Skeletal muscle tissue (tissue), 3 donors: ENCODE measurements at regions not wholly inside any gene's neighbourhood (a gene's known extent, or its start where the extent isn't known, plus 50 kb on each side); places are given as distances from the start of the nearest gene placed in this dataset.

Experiments
- H3K27ac ChIP-seq: one replicate; pipeline ENCODE4 v1.7.0; 2013; ENCODE audit warnings: mild to moderate bottlenecking, low read depth, low read length, inconsistent platforms
- H3K27me3 ChIP-seq, 3 donors: one replicate each; pipeline ENCODE4 v1.7.0; 2013; ENCODE audit warnings: low read length in 3 of 3; ENCODE audit not compliant: control insufficient read depth in 3 of 3, insufficient read depth in 3 of 3
- H3K36me3 ChIP-seq, 3 donors: one replicate each; pipeline ENCODE4 v1.7.0; 2013; ENCODE audit warnings: low read length in 3 of 3; ENCODE audit not compliant: control insufficient read depth in 3 of 3, insufficient read depth in 3 of 3
- H3K4me1 ChIP-seq, 3 donors: one replicate each; pipeline ENCODE4 v1.7.0; 2013; ENCODE audit warnings: low read length in 3 of 3, mild to moderate bottlenecking in 3 of 3; ENCODE audit not compliant: control insufficient read depth in 3 of 3, insufficient read depth in 3 of 3
- H3K4me3 ChIP-seq, 3 donors: one replicate each; pipeline ENCODE4 v1.7.0; 2013; ENCODE audit warnings: low read length in 3 of 3
- H3K9ac ChIP-seq, 3 donors: one replicate each; pipeline ENCODE4 v1.7.0; 2013; ENCODE audit warnings: low read length in 3 of 3, mild to moderate bottlenecking in 3 of 3, moderate library complexity in 2 of 3, low read depth in 1 of 3
- H3K9me3 ChIP-seq, 3 donors: one replicate each; pipeline ENCODE4 v1.7.0; 2013; ENCODE audit warnings: low read length in 3 of 3; ENCODE audit not compliant: control insufficient read depth in 3 of 3
- donor health status: Osteomylitis.

DNA sequence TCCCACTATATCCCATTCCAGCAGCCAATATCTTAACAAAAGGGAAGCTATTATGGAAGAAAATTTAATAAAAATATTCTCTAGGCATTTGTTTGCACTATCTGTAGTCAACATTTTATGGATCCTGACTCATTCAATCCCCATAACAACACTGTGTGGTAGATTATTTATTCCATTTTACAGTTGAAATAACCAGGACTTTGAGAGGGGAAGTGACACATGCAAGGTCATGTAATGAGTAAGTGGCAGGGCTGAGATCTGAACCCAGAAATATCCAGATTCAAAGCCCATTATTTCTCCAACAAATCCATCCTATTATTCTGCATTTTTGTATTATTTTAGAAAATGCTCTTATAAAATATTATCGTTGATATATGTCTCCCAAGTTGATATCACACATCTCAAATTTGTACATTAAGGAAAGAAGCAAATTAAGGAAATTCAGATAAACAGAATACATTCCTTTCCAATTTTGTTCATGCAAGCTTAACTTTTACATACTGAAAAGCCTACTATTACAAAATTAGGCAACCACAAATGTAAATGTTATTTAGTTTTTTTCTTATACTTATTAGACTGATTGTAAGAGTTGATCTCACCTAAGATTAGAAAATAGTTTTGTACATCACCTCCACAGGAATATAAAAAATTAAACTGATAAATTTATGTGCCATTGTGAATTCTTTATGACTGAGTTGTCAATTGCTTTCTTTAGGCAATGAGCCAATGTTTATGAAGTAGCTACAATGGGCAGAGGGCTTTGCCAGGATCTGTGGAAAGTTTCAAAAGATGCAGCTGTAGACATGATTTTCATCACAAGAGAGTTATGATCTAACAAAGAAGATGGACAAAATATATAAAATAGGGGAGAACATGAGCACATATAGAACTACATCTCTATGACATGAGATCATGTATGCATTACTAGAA lies 55.1 kb upstream of the E2F7 start:
- Histone ChIP-seq H3K36me3 (no peaks in the 10 kb centered on the region), H3K9me3 (no peaks in the 10 kb centered on the region), H3K4me3 (no peak overlapping the region), H3K27me3 (no peaks in the 10 kb centered on the region), H3K27ac (no peak overlapping the region), H3K4me1 (no peaks in the 10 kb centered on the region), H3K9ac (no peak overlapping the region)

DNA sequence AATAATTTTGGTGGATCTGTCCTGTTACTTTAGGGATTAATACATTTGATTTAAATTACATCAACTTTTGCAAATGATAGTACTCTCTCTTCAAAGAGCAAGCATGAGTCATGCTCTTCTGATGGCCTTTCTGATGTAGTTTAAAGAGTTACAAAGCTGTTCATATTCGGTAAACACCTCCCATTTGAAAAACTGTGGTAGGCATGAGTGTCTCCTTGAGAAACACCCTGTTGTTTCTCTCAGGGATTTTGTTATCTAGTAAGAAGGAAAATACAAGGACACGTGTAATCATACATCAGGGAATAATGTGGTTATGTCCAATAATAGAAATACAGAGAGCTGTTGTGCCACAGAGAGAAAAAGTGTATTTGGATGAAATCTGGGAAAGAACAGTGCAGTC lies 53.3 kb upstream of the E2F7 start:
- Histone ChIP-seq H3K27ac (no peak overlapping the region), H3K4me1 (no peaks in the 10 kb centered on the region), H3K9ac (no peak overlapping the region), H3K4me3 (no peak overlapping the region), H3K9me3 (no peaks in the 10 kb centered on the region), H3K36me3 (no peaks in the 10 kb centered on the region), H3K27me3 (no peaks in the 10 kb centered on the region)

DNA sequence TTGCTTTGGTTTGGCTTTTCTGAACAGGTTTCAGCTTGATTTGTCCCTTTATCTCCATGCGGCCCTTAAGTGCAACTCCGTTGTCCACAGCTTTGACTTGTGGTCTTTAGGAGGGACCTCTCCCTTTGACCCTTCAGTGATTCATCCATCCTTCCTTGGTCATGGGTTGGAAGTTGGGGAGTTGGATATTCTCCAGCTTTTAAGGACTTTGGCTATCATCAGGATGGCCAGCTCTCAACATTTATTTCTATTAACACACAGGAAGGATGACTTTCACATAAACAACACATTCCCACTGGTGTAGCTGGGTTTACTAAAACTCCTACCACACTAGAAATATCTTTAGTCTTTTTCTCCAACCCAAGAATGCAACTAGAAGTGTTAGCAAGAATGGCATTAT lies 50.9 kb upstream of the E2F7 start:
- no peaks in the 10 kb centered on the region for H3K9me3 ChIP-seq
- H3K27me3 ChIP-seq, result no peaks in the 10 kb centered on the region
- no peak overlapping the region for H3K9ac ChIP-seq
- H3K4me3 ChIP-seq, result no peak overlapping the region
- no peak overlapping the region for H3K27ac ChIP-seq
- no peaks in the 10 kb centered on the region for H3K4me1 ChIP-seq
- no peaks in the 10 kb centered on the region for H3K36me3 ChIP-seq

DNA sequence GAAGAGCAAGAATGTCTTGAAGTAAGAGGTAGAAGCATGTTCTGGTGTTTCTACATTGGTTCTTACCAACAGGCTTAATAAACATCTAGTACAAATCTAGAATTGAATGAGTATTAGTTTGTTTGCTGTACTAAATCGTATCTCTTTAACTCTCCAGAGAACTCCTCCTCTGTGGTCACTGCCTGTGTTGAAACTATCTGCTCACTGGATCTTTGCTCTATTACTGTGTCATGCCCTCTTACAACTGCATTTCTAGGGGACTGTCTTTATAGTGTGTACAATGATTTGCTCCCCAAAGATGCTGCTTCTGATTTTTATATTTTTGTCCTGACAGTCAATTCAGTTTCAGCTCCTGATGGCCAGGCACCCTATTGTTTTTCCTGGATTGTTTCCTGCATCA lies 50.1 kb upstream of the E2F7 start:
- Histone ChIP-seq H3K27ac (no peak overlapping the region), H3K4me1 (no peaks in the 10 kb centered on the region), H3K36me3 (no peaks in the 10 kb centered on the region), H3K9me3 (no peaks in the 10 kb centered on the region), H3K9ac (no peak overlapping the region), H3K4me3 (no peak overlapping the region), H3K27me3 (no peaks in the 10 kb centered on the region)
